Astrocyte of the hippocampus (primary cell): ENCODE measurements at regions not wholly inside any gene's neighbourhood (a gene's known extent, or its start where the extent isn't known, plus 50 kb on each side); places are given as distances from the start of the nearest gene placed in this dataset.
"Not testable (repeated sequence)": the region's sequence is repeated elsewhere in the genome, so short reads cannot be mapped to it uniquely, and the experiment has no call there.

Experiments
- DNase-seq: peaks from one replicate; pipeline ENCODE4 v3.0.0; 2011; ENCODE audit warnings: low read depth, low spot score

- no peak for DNase-seq
Observed at GRCh38 chrX:98057176-98057575, 1173.5 kb downstream of the RPA4 start.

DNA sequence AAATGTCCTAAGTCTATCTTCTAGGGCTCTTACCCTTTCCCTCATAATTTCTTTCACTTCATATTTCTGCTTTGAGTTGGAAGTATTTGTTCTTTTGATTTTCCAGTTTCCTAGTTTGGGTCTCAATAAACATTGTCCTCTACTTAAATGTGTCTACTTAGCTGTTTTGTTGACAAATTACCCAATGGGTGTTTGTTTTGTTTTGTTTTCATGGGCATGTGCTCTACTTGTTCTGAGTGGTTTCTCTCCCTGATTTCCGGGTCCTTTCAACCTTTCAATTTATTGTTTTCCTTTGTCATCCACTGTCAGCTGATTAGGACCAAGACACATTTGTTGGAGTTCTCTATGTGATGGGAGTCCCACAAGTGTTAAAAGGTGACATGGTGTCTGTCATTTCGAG is 1181.4 kb downstream of the RPA4 start:
- no peak for DNase-seq

DNA sequence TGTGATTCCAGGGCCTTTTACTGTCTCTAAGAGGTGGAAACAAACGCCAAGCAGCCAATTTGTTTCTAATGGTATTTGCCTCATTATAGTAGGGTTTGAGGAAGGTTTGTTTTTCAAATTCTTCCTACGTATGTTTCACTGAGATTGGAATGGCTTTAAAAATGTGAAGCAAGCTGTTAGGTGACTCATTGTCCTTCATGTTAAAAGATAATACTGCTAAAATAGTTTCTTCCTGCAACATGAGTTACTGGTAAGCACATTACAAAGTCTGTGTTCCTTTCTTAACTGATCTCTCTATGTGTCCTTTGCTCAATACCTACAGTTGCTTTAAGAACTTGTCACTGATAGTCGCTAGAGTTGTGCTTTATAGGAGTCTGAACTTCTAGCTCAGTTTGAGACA is 1183.9 kb downstream of the RPA4 start:
- peak; percentile 27 for DNase-seq

- DNase-seq = no peak
Observed at GRCh38 chrX:98068024-98068580, 1184.4 kb downstream of the RPA4 start.

DNA sequence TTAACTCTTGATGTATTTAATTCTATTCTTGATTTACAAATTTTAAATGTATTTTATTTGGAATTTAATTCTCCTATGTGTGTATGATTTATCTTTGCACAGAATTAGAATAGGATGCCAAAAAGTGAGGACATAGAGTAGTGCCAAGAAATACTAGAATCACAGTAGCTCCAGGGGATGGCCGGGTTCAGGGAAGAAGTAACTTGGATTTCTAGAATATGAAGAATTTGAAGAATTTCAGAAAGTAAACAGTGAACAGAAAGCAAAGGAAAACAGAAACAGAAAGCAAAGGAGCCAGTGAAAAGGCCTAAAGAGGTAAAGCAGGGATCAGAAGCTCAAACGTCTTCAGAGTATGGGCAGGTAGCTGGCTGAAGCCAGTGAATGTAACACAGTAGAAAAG is 1187.6 kb downstream of the RPA4 start:
- peak; percentile 30 for DNase-seq

DNA sequence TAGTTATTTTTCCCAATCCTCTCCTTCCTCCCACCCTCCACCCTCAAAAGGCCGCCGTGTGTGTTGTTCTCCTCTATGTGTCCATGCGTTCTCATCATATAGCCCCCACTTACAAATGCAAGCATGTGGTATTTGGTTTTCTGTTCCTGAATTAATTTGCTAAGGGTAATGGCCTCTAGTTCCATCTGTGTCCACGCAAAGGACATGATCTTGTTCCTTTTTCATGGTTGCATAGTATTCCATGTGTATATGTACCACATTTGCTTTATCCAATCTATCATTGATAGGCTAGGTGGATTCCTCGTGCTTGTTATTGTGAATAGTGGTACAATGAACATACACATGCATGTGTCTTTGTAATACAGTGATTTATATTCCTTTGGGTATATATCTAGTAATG is 1193.7 kb downstream of the RPA4 start:
- DNase-seq = no peak

DNA sequence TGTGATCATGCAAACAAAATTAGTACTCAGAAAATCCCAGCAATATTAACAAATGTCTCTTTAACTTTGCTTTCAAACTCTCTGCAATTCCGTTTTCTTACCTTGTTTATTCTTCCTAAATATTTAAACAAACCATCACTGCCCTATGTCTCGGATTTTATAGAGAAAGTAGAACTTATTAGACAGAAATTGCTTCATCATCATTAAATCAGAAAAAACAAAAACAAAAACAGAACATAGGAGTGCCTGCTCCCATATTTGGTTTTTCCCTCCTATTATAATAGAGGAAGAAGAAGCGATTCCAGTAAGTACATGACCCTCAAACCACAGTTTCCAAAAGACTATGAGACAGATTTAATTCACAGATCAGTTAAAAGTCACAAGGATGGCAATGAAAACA is 1228.0 kb downstream of the RPA4 start:
- DNase-seq = no peak

DNA sequence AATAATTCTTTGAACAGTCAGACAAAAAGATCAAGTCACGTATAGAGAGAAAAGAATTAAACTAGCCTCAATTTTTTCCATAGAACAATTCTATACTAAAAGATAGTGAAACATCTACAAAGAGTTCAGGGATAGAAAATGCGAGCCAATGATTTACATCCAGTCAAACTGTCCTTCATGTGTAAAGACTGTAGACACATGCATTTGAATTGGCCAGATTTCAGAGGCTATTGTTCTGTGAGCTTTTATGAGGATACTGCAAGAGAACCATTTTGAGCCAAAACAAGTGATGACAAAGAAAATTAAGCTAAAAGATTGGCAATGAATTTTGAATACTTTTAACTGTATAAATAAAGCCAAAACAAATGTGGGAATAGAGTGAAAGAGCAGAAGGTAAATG is 1230.3 kb downstream of the RPA4 start:
- no peak for DNase-seq

- no peak for DNase-seq
Observed at GRCh38 chrX:98141466-98141865, 1257.8 kb downstream of the RPA4 start.

- DNase-seq = no peak
Observed at GRCh38 chrX:98191003-98191402, 1307.3 kb downstream of the RPA4 start.

DNA sequence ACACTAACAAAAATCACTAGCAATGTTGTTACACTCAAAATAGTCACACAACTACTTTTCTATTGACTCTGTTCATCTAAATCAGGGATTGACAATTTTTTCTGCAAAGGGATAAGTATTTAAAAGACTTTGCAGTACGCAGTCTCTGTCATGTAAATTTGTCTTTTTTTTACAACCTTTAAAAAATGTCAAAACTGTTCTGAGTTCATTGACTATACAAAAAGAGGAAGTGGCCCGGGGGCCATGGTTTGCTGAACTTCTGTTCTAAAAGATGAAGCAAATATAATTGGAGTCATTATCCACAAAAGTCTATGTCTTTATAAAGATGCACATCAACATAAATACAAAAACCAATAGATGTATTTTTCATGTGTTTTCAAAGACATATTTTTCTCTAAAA is 1310.3 kb downstream of the RPA4 start:
- DNase-seq = no peak

DNA sequence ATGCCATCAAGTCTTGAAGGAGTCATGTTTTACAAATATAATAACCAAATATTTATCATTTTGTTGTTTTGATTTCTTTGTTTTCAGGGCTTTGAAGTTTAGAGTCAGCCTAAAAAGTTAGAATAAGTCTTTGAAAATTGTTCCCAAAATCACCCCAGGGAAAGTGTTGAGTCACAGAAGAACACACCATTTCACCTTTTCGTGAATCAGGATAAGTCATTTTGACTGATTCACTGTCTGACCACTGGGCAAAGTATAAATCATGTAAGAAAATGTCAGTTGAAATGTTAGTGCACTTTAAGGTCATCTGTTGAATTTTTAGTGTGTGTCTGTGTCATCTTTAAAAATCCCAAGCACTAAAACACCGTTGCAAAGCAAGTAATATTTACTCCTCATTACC is 1320.1 kb downstream of the RPA4 start:
- no peak for DNase-seq

- DNase-seq = no peak
Observed at GRCh38 chrX:98207947-98208346, 1324.2 kb downstream of the RPA4 start.

- DNase-seq = no peak
Observed at GRCh38 chrX:98231003-98231402, 1347.3 kb downstream of the RPA4 start.

GRCh38 chrX:98240061-98240460 is 1356.4 kb downstream of the RPA4 start:
- not testable (repeated sequence) for DNase-seq

- DNase-seq = no peak
Observed at GRCh38 chrX:98263135-98263534, 1379.4 kb downstream of the RPA4 start.

DNA sequence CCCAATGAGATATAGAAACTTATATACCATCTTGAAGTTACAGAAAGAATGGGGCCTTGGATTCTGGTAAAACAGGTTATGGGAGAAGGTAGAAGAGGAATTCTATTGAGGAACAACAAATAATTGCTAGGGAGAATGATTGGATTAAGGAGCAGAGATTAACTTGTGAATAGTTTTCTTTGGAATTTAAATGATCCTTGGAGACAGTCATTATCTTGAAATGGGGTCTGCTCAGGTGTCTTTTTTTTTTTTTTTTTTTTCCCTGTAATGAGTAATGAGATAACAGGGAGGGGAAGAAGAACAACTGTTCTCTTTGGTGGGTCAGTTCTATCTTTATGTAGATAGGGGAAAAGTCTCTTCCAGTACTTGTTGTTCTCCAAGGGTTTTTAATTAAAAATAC is 1406.0 kb downstream of the RPA4 start:
- DNase-seq = no peak

DNA sequence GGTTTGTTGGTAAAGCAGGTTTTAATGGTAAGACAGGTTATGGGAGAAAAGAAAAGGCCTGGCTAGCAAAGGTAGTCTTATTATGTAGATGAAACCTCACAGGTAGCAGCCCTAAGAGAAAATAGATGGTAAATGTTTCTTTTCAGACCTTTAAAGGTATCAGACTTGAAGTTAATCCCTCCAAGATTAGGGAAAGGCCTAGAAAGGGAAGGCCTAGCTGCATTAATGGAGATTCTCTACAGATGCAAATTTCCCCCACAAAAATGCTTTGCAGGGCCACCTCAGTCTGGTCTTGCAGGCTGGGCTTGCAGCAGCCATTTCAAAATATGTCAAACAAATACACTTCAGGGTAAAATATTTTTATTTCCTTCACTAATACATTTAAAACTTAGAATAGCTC is 1410.6 kb downstream of the RPA4 start:
- DNase-seq = no peak

GRCh38 chrX:98296129-98296528 is 1412.4 kb downstream of the RPA4 start:
- DNase-seq = no peak

- DNase-seq = peak; percentile 1
Observed at GRCh38 chrX:98299785-98300184, 1416.1 kb downstream of the RPA4 start.

DNA sequence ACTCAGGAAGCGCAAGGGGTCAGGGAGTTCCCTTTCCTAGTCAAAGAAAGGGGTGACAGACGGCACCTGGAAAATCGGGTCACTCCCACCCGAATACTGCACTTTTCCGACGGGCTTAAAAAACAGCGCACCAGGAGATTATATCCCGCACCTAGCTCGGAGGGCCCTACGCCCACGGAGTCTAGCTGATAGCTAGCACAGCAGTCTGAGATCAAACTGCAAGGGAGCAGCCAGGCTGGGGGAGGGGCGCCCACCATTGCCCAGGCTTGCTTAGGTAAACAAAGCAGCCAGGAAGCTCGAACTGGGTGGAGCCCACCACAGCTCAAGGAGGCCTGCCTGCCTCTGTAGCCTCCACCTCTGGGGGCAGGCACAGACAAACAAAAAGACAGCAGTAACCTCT is 1416.8 kb downstream of the RPA4 start:
- not testable (repeated sequence) for DNase-seq

GRCh38 chrX:98331407-98331806 is 1447.7 kb downstream of the RPA4 start:
- no peak for DNase-seq

DNA sequence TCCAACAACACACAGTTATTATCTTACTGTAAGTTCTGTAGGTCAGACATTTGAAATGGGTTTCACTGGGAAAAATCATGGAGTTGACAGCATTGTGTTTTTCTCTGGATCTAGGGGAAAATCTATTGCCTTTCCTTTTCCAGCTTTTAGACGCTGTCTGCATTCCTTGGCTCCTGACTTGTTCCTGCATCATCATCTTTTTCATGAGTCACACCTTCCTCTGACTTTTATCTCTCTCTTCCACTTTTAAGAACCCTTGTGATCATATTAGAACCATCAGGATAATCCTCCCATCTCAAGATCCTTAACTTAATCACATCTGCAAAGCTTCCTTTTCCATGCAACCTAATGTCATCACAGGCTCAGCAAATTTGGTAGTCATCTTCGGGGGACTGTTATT is 1454.8 kb downstream of the RPA4 start:
- no peak for DNase-seq

- no peak for DNase-seq
Observed at GRCh38 chrX:98350940-98351339, 1467.2 kb downstream of the RPA4 start.
